ENCODE measurements at regions not wholly inside any gene's neighbourhood (a gene's known extent, or its start where the extent isn't known, plus 50 kb on each side); places are given as distances from the start of the nearest gene placed in this dataset.

DNA sequence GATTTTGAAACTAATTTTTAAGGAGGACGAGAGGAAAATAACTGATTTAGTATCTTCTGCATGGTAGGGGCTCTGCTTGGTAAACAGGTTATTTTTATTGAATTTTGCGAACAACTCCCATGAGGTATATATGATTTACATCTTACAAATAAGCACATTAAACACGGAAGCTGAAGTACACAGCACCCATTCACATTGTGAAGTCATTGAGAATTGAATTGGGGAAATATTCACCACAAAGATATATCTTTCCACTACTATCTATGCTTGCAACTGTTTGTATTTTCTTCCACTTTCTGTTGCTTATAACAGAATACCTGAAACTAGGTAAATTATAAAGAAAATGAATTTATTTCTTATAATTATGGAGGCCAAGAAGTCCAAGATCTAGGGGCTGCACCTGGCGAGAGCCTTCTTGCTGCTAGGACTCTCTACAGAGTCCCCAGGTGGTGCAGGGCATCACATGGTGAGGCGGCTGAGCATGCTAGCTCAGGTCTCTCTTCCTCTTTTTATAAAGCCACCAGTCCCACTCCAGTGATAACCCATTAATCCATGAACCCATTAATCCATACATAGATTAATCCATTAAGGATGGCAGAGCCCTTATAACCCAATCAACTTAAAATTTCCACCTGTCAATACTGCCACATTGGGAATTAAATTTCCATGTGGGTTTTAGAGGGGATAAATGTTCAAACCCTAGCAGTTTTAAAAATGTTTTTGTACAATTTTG, 79.0 kb upstream of the ZNF608 start:
- TF ChIP-seq NFIC (IDR thresholded peaks at IDR 0.05) (no peak), RAD21 (IDR thresholded peaks at IDR 0.05; ENCODE audit: low read depth) (no peak), CREB1 (IDR thresholded peaks at IDR 0.05; ENCODE audit: low read depth) (no peak), EGR1 (IDR thresholded peaks at IDR 0.05) (no peak), ZBTB7A (IDR thresholded peaks at IDR 0.05; ENCODE audit: low read depth) (no peak), CEBPB (IDR thresholded peaks at IDR 0.05) (no peak), TCF12 (IDR thresholded peaks at IDR 0.05; ENCODE audit: low read depth) (no peak), TAF1 (IDR thresholded peaks at IDR 0.05; ENCODE audit: low read depth) (no peak), FOXM1 (IDR thresholded peaks at IDR 0.05; ENCODE audit: borderline replicate concordance, low read depth) (no peak), MAX (IDR thresholded peaks at IDR 0.05) (no peak)

- TF ChIP-seq FOXM1 (IDR thresholded peaks at IDR 0.05; ENCODE audit: borderline replicate concordance, low read depth), result no peak
- no peak for TF ChIP-seq TCF12 (IDR thresholded peaks at IDR 0.05; ENCODE audit: low read depth)
- TF ChIP-seq USF1 (IDR thresholded peaks at IDR 0.05), result no peak
- TF ChIP-seq EGR1 (IDR thresholded peaks at IDR 0.05), result no peak
- TF ChIP-seq MAX (IDR thresholded peaks at IDR 0.05), result no peak
- no peak for TF ChIP-seq TAF1 (IDR thresholded peaks at IDR 0.05; ENCODE audit: low read depth)
- no peak for TF ChIP-seq EP300 (IDR thresholded peaks at IDR 0.05; ENCODE audit: borderline replicate concordance)
- no peak for TF ChIP-seq YY1 (IDR thresholded peaks at IDR 0.05; ENCODE audit: low read depth)
- TF ChIP-seq CEBPB (IDR thresholded peaks at IDR 0.05), result no peak
- TF ChIP-seq NFIC (IDR thresholded peaks at IDR 0.05), result no peak
- TF ChIP-seq CREB1 (IDR thresholded peaks at IDR 0.05; ENCODE audit: low read depth), result no peak
Measured at GRCh38 chr5:124825983-124826337, 79.5 kb upstream of the ZNF608 start.

- TF ChIP-seq USF1 (IDR thresholded peaks at IDR 0.05) (no peak), TEAD4 (IDR thresholded peaks at IDR 0.05) (no peak), NFIC (IDR thresholded peaks at IDR 0.05) (no peak), YY1 (IDR thresholded peaks at IDR 0.05; ENCODE audit: low read depth) (no peak)
Measured at GRCh38 chr5:124828731-124829234, 82.3 kb upstream of the ZNF608 start.

DNA sequence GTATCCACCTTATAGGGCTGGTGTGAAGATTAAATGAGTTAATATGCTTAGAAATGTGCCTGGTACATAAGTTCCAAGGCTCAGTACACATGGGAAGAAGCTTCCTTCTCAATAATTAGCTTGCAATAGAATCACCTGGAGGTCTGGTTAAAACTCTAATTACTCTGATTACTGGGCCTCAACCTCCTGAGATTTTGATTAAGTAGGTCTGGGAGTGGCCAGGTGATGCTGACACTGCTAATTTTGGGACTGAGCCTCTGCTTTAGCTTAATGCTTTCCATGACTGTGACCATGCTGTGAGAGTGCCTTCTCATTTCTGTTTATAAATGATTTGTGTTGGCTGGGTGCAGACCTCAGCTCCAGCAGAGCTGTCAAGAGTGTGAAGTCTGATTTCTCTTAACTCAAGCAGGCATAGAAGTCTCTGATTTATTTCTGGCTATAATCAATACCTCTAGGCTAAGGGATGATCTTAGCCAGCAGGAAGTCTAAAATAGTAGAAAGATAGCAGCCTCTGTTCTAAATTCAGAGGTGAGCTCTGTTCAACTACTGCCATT, 85.3 kb upstream of the ZNF608 start:
- TF ChIP-seq EP300 (IDR thresholded peaks at IDR 0.05; ENCODE audit: borderline replicate concordance), result no peak
- TF ChIP-seq YY1 (IDR thresholded peaks at IDR 0.05; ENCODE audit: low read depth), result no peak

- TF ChIP-seq, protein P1, sequence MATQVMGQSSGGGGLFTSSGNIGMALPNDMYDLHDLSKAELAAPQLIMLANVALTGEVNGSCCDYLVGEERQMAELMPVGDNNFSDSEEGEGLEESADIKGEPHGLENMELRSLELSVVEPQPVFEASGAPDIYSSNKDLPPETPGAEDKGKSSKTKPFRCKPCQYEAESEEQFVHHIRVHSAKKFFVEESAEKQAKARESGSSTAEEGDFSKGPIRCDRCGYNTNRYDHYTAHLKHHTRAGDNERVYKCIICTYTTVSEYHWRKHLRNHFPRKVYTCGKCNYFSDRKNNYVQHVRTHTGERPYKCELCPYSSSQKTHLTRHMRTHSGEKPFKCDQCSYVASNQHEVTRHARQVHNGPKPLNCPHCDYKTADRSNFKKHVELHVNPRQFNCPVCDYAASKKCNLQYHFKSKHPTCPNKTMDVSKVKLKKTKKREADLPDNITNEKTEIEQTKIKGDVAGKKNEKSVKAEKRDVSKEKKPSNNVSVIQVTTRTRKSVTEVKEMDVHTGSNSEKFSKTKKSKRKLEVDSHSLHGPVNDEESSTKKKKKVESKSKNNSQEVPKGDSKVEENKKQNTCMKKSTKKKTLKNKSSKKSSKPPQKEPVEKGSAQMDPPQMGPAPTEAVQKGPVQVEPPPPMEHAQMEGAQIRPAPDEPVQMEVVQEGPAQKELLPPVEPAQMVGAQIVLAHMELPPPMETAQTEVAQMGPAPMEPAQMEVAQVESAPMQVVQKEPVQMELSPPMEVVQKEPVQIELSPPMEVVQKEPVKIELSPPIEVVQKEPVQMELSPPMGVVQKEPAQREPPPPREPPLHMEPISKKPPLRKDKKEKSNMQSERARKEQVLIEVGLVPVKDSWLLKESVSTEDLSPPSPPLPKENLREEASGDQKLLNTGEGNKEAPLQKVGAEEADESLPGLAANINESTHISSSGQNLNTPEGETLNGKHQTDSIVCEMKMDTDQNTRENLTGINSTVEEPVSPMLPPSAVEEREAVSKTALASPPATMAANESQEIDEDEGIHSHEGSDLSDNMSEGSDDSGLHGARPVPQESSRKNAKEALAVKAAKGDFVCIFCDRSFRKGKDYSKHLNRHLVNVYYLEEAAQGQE (IDR thresholded peaks at IDR 0.05; ENCODE audit: low read depth), result no peak
Measured at GRCh38 chr5:124832510-124832909, 86.1 kb upstream of the ZNF608 start.

DNA sequence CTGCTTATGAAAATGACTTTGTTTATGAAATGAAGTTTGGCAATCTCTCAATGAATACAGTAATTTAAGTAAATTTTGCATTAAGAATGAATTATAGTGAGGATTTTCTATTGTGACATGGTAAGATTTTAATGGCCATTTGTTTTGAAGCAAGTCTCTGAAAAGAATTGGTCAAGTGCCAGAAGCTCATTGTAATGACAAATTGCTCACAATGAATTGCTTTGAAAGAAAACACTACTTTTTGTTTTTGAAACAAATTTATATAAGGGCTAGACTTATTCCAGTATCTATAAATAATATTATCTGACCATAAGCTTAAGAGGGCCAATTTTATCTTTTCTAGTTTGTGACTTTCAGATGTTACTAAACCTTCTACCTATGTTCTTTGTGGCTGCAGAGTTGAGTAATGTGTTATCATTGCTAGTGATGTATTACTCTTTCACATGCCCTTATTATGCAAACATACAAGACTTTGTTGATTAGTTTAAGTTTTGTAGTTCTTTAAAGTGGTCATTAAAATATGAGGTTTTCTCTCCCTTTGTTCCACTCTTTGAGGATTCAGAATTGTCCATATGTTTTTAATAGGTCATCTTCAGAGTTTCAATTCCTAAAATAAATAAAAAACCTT, 93.0 kb upstream of the ZNF608 start:
- TF ChIP-seq NFIC (IDR thresholded peaks at IDR 0.05), result peak; percentile 58
- no peak for TF ChIP-seq YY1 (IDR thresholded peaks at IDR 0.05; ENCODE audit: low read depth)

DNA sequence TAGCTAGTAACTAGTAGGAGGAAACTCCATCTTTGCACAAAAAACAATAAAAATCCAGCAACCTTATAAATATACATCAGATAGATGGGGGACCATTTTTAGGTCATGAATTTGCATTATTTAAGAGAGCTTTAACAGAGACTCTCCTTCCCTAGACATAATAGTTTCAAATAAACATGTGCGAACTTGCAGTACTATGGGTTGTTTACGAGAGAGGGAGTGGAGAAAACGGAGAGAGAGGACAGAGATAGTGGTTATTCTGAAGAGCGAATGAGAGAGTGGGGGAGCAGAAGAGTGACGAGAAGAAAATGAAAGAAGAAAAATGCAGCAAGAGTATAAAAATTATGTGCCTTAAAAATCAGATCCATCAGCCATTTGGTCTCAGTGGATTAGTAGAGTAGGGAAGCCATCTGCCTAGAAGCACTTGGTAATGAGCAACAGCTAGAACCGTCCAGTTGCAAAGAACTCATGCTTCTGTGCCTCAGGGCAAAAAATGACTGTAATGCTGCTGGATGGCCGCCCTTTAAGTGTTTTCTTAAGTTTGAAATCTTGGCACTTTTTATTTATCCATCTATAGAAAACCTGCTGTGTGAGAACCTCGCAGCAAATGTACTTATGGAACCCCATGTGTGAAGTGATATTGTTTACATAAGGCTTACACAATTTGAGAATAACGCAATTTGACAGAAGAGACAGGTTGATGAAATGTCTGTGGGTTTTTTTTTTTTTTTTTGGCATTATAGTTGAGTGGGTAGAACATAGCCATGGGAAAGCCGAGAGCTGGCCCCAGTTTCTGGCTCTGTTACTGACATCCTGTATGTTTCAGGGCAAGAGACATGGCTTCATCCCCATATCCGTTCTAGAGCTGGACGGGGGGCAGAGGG, 95.6 kb upstream of the ZNF608 start:
- TF ChIP-seq MAX (IDR thresholded peaks at IDR 0.05), result no peak
- no peak for TF ChIP-seq TCF12 (IDR thresholded peaks at IDR 0.05; ENCODE audit: low read depth)
- no peak for TF ChIP-seq TEAD4 (IDR thresholded peaks at IDR 0.05)
- TF ChIP-seq YY1 (IDR thresholded peaks at IDR 0.05; ENCODE audit: low read depth), result no peak
- TF ChIP-seq FOXM1 (IDR thresholded peaks at IDR 0.05; ENCODE audit: borderline replicate concordance, low read depth), result no peak
- no peak for TF ChIP-seq EP300 (IDR thresholded peaks at IDR 0.05; ENCODE audit: borderline replicate concordance)
- no peak for TF ChIP-seq RAD21 (IDR thresholded peaks at IDR 0.05; ENCODE audit: low read depth)
- TF ChIP-seq ZBTB7A (IDR thresholded peaks at IDR 0.05; ENCODE audit: low read depth), result no peak
- no peak for TF ChIP-seq EGR1 (IDR thresholded peaks at IDR 0.05)
- TF ChIP-seq TAF1 (IDR thresholded peaks at IDR 0.05; ENCODE audit: low read depth), result no peak
- TF ChIP-seq CREB1 (IDR thresholded peaks at IDR 0.05; ENCODE audit: low read depth), result no peak
- TF ChIP-seq NFIC (IDR thresholded peaks at IDR 0.05), result no peak
- TF ChIP-seq, protein P1 (IDR thresholded peaks at IDR 0.05; ENCODE audit: low read depth), result no peak
- no peak for TF ChIP-seq CEBPB (IDR thresholded peaks at IDR 0.05)
- no peak for TF ChIP-seq USF1 (IDR thresholded peaks at IDR 0.05)
